CMK (cell line): ENCODE measurements at regions not wholly inside any gene's neighbourhood (a gene's known extent, or its start where the extent isn't known, plus 50 kb on each side); places are given as distances from the start of the nearest gene placed in this dataset.

Source experiments
- DNase-seq: peaks from one replicate; pipeline ENCODE4 v3.0.0-alpha.2; 2010; ENCODE audit warnings: low read depth

DNA sequence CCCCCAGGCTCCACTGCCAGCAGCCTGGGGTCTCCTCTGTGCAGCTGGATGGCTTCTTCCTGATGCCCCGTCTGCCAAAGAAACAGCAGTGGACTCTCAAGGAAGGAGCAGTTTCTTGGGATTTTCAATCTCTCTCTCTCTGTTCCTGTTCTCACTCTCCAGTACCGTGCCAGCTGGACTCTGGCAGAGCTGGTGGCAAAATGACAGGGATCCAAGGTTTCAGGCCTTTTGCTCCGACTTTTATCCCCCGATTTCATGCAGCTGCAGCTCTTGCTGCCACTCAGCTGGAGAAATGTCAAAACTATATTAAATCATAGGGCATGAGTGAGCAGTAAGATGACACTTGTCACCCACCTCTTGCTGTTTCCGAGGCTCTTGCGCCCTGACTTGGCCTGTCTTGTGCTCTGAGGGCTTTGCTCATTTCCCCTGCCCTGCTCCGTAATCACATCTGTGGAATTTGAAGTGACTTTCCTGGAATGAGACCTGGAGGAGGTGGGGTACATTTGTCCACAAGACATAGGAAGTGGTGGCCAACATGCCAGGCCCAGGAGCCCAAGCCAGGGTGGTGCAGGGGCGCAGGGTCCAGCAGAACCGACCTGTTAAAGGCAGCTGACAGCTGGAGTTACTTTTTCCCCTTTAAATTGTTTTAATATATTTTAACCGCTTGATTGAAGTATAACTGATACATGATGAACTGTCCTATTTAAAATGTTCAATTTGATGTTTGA is 576.2 kb downstream of the PTPRU start:
- DNase-seq = no peak

DNA sequence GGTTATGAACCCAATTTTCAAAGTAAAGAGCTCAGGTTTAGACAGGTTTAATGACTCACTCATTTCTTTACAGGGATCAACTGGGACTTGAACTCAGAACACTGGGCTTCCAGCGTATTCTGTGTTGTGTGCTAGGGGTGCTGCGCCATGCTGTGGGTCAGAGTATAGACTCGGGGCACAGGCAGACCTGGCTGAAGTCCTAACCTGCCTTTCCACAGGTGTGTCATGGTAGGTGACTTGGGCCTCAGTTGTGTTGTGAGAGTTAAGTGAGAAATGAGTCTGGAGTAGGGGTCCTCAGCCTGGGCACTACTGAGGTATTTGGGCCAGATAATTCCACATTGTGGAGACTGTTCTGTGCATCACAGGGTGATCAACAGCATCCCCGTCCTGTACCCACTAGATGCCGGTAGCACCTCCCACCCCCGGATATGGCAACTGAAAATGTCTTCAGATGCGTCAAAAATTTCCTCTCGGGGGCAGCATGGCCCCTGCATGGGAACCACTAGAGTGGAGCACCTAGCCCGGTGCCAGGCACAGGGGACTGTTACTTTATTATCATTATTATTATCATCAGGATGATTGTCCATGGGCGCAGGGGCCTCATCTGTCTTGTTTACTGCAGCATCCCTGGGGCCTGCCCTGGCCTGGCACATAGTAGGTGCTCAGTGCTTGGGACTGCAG is 575.5 kb downstream of the PTPRU start:
- no peak for DNase-seq

DNA sequence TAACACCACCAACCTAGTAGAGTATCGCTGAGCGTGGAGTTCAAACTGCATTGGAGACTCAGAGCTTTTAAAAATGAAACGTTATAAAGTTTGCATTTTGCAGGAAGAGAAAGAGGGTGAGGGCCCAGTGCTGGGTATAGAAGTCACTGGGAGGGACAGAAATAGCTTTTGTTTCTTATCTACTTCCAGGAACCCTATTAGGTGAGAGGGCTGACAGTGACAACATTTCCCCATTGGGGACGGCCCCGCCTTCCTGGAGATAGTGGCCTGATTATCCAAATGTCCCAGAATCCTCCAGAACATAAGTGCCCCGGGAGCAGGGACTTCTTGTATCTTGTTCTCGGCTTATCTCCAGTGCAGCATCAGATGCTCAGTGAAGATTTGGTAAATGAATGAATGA is 574.9 kb downstream of the PTPRU start:
- DNase-seq = no peak

DNA sequence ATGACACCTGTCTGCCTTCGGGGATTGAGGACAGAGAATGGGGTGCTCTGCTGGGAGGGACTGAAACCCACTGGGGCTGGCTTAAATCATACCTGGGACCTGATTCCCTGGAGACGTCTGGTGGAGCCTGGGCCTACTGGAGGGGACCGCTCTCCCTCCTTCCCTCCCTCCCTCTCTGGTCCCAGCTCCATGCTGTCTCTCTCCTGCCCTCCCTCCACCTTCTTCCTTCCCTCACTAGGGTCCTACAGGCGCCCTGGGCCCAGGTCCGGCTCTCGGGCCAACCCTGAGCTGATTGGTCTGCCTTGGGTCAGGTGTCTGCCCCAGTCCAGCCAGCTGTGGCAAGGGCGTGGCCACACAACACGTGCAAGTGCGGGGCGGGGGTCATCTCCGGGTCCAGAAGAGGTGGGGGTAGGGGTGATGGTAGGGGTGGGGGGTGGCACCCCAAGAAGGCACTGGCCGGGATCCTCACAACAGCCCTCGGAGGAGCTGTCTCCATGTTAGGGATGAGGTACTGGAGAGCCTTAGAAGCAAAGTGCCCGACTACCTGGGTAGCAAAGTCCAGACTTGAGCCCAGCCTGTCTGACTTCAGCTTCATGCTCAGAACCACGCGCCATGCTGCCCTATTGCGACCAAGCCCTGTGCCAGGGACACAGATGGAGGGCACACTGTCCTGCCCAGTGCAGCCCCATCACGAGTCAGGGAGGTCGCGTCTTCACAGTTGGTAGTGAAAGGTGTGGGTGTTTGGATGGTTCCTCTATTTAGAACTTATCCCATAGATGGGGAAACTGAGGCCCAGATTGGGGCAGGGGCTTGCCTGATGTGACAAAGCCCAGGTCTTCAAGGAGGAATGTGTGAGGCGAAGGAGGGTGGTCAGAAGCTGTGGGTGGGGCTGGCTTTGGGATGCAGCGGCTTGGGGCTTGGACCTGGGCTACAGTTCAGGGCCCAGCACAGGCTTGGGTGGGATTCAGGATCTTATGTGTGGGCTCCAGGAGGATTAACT is 574.1 kb downstream of the PTPRU start:
- no peak for DNase-seq

DNA sequence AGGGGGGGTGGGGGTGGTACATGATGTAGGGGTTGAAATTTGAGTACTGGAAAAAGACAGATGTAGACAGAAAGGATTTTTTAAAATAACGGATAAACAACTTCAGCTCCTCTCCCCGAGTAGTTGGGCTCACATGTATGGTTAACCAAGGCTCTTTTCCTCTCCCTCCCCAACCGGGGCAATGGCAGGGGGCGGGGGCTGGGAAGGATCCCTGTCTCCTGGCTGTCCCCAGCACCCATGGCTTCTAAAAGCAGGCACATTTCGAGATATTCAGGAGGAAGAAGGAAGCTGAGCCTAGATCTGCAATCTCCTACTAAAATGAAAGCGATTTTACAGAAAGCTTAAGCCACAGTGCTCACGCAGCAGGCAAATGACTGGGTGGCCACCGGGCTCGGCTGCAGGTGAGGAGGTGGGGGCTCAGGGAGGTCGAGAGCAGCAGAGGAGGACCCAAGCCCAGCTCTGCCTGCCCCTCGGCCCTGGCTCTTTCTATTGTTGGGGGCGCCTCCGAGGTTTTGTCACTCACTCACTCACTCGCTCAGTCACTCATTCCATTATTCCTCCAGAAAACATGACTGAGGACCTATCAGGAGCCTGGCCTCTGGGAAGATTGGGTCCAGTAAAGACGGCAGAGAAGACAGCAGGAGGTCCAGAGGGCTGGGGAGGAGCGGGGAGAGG is 573.3 kb downstream of the PTPRU start:
- DNase-seq = no peak

DNA sequence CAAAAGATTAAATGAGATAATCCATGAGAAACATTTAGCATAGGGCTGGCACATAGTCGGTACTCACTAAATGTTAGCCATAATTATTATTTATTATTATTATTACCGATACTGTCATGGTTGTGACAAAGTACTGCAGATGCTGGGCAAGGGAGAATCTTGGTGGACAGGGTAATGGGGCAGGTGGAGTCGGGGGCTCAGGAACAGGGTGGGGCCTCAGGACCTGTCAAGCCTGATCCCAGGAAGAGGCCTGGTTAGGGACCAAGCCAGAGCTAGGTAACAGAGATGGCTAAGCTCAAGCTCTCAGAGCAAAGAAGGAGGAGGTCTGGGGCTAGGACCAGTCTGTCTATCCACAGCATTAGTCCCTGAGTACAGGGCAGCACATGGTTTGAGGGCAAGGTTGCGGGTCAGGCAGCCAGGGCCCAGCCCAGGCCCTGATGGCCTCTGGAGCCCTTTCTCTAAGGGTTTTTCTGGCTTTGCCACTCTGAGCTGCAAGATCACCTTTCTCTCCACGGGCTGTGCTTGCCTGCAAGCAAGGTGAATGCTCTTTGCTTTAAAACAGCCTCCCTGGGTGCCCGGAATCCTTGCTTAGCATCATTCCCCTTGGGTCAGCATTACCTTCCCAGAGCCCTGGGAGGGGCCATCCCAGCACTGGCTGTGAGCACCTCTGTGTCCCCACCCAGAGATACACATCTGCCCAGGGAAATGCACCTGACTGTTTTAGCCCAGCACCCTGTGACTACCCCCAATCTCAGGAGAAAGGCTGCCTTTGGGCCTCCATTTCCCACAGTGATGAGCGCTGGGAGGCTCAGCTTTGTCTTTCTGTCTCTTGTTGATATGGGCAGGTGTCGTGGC is 572.0 kb downstream of the PTPRU start:
- DNase-seq = no peak

DNA sequence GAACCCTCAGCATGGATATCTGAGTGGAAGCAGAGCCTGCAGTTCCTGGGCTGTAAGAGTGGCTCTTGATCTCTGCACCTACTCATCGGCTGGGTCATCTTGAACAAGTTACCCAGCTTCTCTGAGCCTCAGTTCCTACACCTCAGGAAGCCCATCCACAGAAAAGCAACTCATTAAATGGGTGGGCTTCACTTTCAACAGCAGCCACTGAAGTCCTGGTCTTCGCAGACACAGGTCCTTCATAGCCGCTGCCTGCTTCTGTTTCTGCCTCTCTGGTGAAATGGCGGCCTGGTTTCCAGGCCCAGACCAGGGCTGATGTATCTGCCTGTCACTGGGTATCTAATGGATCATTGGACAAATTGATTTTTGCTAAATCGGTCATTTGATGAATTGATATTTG is 571.4 kb downstream of the PTPRU start:
- DNase-seq = no peak

DNA sequence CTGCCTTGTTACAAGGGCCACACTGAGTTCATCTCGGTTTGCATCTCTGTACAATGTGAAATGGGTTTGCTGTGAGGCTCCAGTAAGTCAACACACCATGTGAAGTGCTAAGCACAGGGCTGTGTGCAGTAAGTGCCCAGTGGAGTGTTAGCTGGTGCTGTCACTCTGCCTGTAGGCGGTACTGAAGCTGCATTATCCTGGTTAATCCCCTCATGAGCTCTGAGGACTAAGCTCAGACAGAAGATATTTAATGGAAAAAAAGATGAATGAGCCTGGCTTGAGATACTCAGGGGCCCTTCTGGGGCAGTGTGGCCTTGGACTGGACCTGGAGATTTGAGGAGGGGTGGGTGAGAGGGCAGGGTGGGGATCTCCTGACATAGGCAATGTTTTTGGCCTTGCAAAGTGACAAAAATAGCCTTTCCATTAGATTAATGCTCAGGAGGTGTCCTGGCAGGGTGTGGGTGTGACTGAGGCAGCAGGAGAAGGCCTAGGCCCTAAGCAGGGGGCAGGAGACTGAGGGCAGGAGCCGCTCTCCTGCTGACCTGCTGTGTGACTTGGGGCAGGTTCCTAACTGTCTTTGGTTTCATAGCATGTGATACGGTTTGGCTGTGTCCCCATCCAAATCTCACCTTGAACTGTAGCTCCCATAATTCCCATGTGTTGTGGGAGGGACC is 570.5 kb downstream of the PTPRU start:
- no peak for DNase-seq

DNA sequence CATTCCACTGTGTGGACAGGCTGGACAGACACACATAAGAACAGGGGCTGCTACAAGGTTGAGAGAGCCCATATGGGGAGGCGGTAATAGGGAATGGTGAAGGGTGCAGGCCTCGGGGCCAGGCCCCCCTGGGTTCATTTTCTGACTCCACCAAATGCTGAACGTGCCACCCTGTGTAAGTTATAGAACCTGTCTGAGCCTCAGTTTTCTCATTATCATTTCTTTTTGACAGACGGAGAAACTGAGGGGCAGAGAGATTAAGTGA is 569.5 kb downstream of the PTPRU start:
- DNase-seq = no peak

DNA sequence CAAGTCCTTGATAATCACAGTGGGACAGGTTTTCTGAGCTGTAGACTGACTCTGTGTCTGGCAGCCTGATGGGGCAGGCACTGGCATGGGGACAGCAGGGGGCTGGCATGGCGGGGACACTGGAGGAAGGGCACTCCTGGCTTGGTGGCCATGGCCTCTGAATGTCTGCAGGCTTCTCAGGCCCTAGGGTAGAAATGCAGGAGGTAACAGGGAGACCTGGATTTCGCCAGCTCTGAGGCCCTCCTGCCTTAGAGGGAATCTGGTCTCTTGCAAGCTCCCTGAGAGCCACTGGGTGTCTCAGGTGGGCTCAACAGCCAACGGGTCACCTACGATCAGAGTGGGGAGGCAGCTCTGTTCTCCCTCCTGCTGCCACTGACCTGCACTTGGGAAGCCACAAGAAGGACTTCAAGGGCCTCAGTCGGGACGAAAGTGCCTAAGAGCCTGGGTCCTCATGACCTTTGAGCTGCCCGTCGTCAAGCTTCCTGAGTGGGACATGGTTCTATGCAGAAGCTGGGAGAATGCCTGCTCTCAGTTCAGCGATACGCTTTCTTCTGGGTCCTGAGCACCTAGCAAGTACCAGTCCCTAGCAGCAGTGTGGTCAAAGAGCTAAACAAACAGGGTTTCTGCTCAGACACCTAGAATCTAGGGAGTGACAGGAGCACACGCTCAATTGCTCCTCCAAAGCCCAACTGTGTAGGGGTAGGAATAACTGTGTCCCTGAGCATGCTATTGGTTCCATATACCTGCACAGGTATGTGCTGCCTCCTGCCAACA is 569.0 kb downstream of the PTPRU start:
- DNase-seq = no peak

DNA sequence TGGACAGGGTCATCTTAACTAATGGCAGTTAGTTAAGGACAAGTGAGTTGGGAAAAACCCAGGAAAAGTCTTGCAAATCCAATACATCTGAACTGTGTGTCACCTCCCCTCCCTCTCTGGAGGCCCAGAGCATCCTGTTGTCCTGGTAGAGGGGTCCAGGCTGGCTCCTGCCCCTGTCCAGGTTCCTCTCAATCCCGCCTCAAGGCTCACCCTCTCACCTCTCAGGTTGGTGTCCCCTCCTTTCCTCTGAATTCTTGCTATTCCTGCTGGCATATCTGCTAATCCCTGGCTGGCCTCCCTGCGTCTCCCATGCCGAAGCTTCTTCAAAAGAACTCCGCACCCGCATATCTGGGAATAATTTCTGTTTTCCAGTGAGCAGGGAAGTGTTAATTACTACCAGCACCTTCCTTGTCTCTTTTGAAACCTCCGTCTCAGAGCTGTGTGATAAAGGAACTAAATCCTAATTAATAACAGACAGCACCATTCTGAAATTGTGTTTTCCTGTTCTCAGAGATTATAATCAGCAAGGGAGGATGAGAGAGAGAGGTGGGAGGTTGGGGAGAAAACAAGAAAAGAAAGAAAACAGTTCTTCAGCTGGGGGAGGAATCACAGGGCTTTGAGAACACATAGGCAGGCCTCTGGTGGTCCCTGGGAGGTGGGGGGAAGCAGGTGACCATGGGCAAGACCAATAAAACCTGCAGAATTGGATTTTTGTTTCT is 568.0 kb downstream of the PTPRU start:
- no peak for DNase-seq

DNA sequence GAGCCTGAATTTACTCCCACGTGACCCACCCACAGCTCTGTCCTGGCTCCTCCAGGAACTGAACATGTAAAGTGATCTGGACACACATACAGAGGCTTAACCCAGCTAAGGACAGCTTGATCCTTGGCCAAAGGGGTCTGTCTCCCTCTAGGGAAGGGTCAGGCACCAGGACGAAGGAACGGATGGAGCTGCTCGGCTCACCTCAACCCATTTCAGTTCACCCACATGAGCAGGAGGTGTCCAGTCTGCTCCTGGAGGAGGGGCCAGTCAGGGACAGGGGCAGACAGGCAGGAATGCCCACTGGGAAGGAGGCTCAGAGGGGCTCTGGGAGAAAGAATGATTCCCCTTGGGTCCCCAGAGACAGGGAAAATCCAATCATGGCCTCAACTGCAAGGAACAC is 567.2 kb downstream of the PTPRU start:
- DNase-seq = no peak

DNA sequence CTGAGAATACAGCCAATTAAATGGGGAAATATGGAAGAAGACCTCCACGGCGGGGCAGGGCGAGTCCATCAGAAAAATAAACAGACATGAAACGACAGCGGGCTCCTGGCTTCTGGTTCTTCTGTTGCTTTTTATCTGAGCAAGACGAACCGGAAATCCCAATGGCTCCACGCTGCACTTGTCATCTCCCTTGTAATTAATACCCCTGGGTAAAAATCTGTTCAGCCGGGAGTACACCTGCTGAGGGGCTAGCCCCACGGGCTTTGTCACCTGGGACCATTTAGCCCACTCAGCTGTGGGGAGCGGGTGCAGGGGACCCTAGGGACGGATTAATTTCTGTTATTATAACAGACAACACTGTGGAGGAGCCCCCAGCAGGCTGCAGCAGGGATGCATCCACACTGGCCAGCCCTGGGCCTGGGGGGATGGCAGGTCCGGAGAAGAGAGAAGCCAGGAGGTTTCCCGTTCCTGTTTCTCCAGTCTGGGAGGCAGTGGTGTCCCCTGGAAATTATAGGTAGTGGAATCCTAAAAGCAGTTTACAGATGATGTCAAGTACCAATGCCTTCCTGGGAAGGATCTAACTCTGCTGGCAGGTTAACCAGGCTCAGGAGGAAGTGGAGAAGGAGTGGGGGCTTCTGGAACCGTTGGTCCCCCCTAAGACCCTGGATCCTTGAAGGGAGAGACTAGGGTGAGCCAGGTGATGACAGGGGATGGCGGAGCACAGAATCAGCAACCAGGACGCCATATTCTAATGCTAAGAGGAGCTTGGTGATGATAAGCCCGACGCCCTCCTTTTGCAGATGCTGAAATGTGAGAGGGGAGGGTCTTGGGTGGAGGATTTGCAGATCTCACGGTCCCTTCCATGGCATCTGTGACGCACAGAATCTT is 566.1 kb downstream of the PTPRU start:
- DNase-seq = no peak

DNA sequence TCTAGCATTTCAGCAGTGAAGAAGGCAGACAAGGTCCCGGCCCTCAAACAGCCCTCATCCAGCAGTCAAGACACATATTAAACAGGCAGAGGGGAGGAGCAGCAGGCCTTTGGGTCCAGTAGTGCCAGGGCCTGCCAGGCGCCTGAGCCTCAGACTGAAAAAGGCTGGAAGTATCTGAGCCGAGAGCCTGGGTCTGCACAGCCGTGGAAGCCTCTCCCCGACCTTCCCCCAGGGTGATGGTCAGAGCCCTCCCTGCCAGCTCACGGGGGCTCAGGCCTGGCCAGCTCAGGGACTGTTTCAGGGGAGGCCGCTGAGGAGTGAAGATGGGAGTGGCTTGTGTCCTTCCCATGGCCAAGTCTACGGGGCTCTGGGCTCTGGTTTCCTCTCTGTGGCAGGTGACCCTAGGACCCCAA is 565.2 kb downstream of the PTPRU start:
- DNase-seq = no peak

DNA sequence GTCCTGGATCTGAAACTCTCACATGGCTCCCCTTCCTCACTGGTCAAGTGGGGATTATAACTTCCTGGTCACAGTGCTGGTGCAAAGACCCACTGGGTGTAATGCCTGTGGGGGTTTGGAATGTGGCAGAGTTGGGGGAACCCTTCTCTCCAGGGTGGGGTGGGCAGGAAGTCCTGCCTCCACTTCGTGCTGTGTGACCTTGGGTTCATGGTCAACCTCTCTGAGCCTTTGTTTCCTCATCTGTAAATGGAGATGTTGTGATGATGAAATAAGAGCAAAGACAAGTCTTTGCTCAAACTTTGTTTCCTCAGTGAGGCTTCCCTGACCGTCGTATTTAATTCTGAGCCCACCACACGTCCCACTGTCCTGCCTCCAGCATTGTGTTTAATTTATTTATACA is 564.7 kb downstream of the PTPRU start:
- no peak for DNase-seq

DNA sequence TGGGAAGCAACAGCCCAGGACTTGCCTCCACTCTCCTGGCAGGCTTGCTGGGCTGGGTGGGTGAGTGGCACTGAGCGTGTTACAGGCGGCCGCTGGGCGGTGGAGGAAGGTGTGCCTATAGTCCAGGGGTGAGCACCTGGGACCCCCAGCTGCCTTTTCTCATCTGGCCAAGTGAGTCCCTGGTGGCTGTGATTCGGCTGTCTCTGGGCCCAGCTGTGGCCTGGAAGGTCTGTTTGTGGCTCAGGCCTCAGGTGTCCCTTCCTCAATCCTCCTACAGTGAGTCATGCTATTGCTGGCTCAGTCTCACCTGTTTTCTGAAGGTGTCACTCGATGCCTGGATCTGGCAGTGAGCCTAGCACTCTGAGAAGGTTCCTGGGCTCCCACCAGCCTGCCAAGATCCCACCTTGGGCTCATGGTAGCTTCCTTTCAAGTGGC is 564.2 kb downstream of the PTPRU start:
- no peak for DNase-seq

DNA sequence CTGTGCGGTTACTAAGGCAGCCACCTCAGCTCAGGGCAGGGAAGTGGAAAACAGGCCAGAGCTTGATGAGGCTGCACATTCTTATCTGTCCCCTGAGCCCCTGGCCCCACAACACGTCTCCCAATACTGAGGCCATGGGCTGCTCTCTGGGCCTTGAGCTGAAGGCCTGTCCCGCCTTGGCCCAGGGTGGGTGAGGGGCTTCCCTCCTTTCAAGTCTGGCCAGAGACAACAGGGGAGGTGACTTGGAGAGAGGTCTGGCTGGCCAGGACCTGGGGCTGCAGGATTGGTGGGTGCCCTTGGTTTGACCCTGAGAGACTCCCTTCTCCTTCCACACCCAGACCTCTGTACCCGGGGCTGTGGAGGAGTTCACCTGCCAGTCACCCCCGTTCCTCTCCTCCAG is 563.8 kb downstream of the PTPRU start:
- DNase-seq = no peak
